ENCODE measurements at regions not wholly inside any gene's neighbourhood (a gene's known extent, or its start where the extent isn't known, plus 50 kb on each side); places are given as distances from the start of the nearest gene placed in this dataset.

DNA sequence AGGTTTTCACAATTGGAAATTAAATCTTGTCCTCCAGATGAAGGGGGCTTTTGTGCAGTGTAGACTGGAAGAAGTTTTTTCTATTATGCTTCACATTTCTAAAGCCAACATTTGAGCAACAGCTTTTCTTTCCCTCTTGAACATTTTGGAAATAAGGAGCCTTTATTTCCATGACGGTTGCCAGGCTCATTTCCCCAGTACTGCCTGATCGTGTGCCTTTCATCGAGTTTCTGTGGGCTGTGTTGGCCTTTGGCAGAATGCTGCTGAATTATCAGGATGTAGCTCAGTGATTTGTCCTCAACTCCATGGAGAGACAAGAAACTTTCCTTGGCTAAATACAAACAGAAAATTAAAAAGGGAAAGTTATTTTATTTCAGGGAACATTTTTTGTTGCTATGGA lies 314.8 kb upstream of the LRRC3B start:
- TF ChIP-seq YY1 (IDR thresholded peaks at IDR 0.05; ENCODE audit: insufficient read depth, insufficient read length) (no peak), SUZ12 (IDR thresholded peaks at IDR 0.05; ENCODE audit: extremely low read depth, insufficient read depth, insufficient read length) (no peak), ZNF274 (IDR thresholded peaks at IDR 0.05; ENCODE audit: low read depth, low read length) (no peak)

All from NT2/D1 (cell line).